AG09319 (cell line): ENCODE measurements at regions not wholly inside any gene's neighbourhood (a gene's known extent, or its start where the extent isn't known, plus 50 kb on each side); places are given as distances from the start of the nearest gene placed in this dataset.

Source experiments
- DNase-seq: peaks from one replicate; pipeline ENCODE4 v3.0.0-alpha.2; 2010; ENCODE audit warnings: low read depth; ENCODE audit errors: extremely low read depth
- CTCF ChIP-seq: IDR thresholded peaks from 2 replicates; pipeline ENCODE4 v1.5.1; 2011; ENCODE audit warnings: low read depth, mild to moderate bottlenecking, inconsistent platforms, low read length, moderate library complexity

GRCh38 chr2:156170929-156171328 lies 161.6 kb downstream of the NR4A2 start:
- no peak for TF ChIP-seq CTCF
- no peak for DNase-seq

- TF ChIP-seq CTCF = no peak
- no peak for DNase-seq
Observed at GRCh38 chr2:156165742-156166141, 166.8 kb downstream of the NR4A2 start.

- no peak for TF ChIP-seq CTCF
- no peak for DNase-seq
Observed at GRCh38 chr2:156164091-156164720, 168.3 kb downstream of the NR4A2 start.

GRCh38 chr2:156158808-156159207 lies 173.7 kb downstream of the NR4A2 start:
- DNase-seq = no peak
- TF ChIP-seq CTCF = no peak

DNA sequence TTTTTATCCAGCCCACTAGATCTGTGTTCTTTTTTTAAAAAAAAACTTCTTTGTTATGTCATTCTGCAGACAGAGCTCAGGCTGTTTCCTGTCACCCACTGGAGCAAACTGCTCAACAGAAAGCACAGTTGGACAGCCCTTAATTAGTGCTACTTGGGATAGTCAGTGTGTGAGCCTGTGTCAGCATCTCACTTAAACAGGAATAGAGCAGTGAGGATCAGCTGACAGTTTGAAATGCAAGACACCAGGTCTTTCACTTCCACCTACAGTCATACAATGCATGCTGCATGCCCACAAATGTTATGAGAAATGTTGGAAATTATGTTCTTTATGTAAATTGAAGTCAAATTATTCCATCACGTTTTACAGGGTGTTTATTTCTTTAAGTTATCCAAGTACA lies 174.9 kb downstream of the NR4A2 start:
- no peak for DNase-seq
- no peak for TF ChIP-seq CTCF

- DNase-seq = no peak
- no peak; the same call in none of the 2 replicates for TF ChIP-seq CTCF
Observed at GRCh38 chr2:156156580-156156979, 175.9 kb downstream of the NR4A2 start.

- DNase-seq = no peak
- TF ChIP-seq CTCF = no peak
Observed at GRCh38 chr2:156155319-156155718, 177.2 kb downstream of the NR4A2 start.
